NCI-H1436 (cell line): ENCODE measurements at regions not wholly inside any gene's neighbourhood (a gene's known extent, or its start where the extent isn't known, plus 50 kb on each side); places are given as distances from the start of the nearest gene placed in this dataset.

Experiments used
- DNase-seq: peaks from one replicate; lab custom pipeline; 2025; lab: John Stamatoyannopoulos, UW

- DNase-seq, result no peak
Observed at GRCh38 chr13:104204177-104204576, 1138.0 kb upstream of the SLC10A2 start.

GRCh38 chr13:104198801-104199200 lies 1132.6 kb upstream of the SLC10A2 start:
- DNase-seq, result no peak

GRCh38 chr13:104196611-104197010 lies 1130.4 kb upstream of the SLC10A2 start:
- no peak for DNase-seq

- no peak for DNase-seq
Observed at GRCh38 chr13:104181526-104182231, 1115.5 kb upstream of the SLC10A2 start.

GRCh38 chr13:104170980-104171555 lies 1104.9 kb upstream of the SLC10A2 start:
- DNase-seq, result peak; percentile 37

- DNase-seq, result no peak
Observed at GRCh38 chr13:104163866-104164630, 1097.8 kb upstream of the SLC10A2 start.

GRCh38 chr13:104160536-104160935 lies 1094.3 kb upstream of the SLC10A2 start:
- no peak for DNase-seq

GRCh38 chr13:104143760-104144416 lies 1077.7 kb upstream of the SLC10A2 start:
- DNase-seq, result peak; percentile 8

GRCh38 chr13:104140552-104140951 lies 1074.3 kb upstream of the SLC10A2 start:
- DNase-seq, result peak; percentile 63

GRCh38 chr13:104137416-104137815 lies 1071.2 kb upstream of the SLC10A2 start:
- no peak for DNase-seq

GRCh38 chr13:104132849-104133248 lies 1066.6 kb upstream of the SLC10A2 start:
- DNase-seq, result no peak

GRCh38 chr13:104114101-104114500 lies 1047.9 kb upstream of the SLC10A2 start:
- no peak for DNase-seq

- no peak for DNase-seq
Observed at GRCh38 chr13:104111031-104111430, 1044.8 kb upstream of the SLC10A2 start.

- DNase-seq, result peak; percentile 1
Observed at GRCh38 chr13:104106705-104107393, 1040.6 kb upstream of the SLC10A2 start.

GRCh38 chr13:104105418-104106355 lies 1039.5 kb upstream of the SLC10A2 start:
- DNase-seq, result no peak

- no peak for DNase-seq
Observed at GRCh38 chr13:104099750-104100149, 1033.5 kb upstream of the SLC10A2 start.

- DNase-seq, result no peak
Observed at GRCh38 chr13:104098421-104098820, 1032.2 kb upstream of the SLC10A2 start.

- no peak for DNase-seq
Observed at GRCh38 chr13:104086759-104087158, 1020.5 kb upstream of the SLC10A2 start.

GRCh38 chr13:104086210-104086609 lies 1020.0 kb upstream of the SLC10A2 start:
- no peak for DNase-seq

- DNase-seq, result no peak
Observed at GRCh38 chr13:104085611-104086010, 1019.4 kb upstream of the SLC10A2 start.

GRCh38 chr13:104074326-104074725 lies 1008.1 kb upstream of the SLC10A2 start:
- DNase-seq, result no peak
